GM23338 (cell line): ENCODE measurements at regions not wholly inside any gene's neighbourhood (a gene's known extent, or its start where the extent isn't known, plus 50 kb on each side); places are given as distances from the start of the nearest gene placed in this dataset.

Experiments used
- EZH2 ChIP-seq: fragments of 200-600 bp; sonication (generic); IDR thresholded peaks from one replicate; pipeline ENCODE4 v1.8.0; 2017; ENCODE audit warnings: antibody characterized with exemption, mild to moderate bottlenecking, low read depth; ENCODE audit not compliant: unreplicated experiment
- JUNB ChIP-seq: IDR thresholded peaks from one replicate; pipeline ENCODE4 v1.6.1; 2016; ENCODE audit warnings: antibody characterized with exemption; ENCODE audit not compliant: unreplicated experiment
- NANOG ChIP-seq: IDR thresholded peaks from 2 replicates; pipeline ENCODE4 v1.6.1; 2016; ENCODE audit warnings: antibody characterized with exemption, borderline replicate concordance
- POLR2AphosphoS5 ChIP-seq: IDR thresholded peaks from 2 replicates; pipeline ENCODE4 v1.6.1; 2016; ENCODE audit warnings: antibody characterized with exemption, low read depth
- ZNF114 ChIP-seq: fragments of 250-450 bp; sonication (Bioruptor Pico); IDR thresholded peaks from 2 replicates; pipeline ENCODE4 v1.5.0; 2020; ENCODE audit warnings: mild to moderate bottlenecking, moderate library complexity
- TF ChIP-seq, protein P1 (sequence below): fragments of 250-450 bp; sonication (Bioruptor Pico); IDR thresholded peaks from 2 replicates; pipeline ENCODE4 v1.5.0; 2020; ENCODE audit warnings: mild to moderate bottlenecking, moderate library complexity
- TF ChIP-seq, protein P2 (sequence below): IDR thresholded peaks from one replicate; pipeline ENCODE4 v1.6.1; 2018; ENCODE audit warnings: antibody characterized with exemption; ENCODE audit not compliant: unreplicated experiment
- TF ChIP-seq, protein P3 (sequence below), 2 experiments: fragments of 200-600 bp in 1 of 2; sonication (generic) in 1 of 2; conservative IDR thresholded peaks; 2 replicates each; pipeline versions ENCODE4 v1.5.1 to v1.6.1; 2016 to 2017; ENCODE audit warnings: antibody characterized with exemption in 2 of 2, low read depth in 2 of 2, mild to moderate bottlenecking in 2 of 2, moderate library complexity in 1 of 2

DNA sequence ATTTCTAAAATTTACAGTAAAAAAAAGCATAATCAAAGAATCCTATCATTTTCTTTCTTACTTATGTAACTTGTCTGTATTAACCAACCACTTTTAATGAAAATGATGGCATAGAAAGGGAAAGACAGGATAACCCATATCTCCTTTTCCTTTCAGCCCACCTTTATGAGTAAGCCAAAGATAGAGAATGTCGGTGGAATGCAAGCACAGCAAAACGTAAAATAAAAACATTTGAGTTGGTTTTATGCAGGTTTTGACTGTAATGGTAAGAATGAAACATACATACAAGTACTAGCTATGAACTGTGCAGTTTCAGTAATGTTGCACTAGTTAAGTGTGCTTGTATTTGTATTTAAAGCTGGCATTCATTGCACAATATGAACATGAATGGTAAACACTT is 360.3 kb downstream of the FOXG1 start (continued):
- TF ChIP-seq, protein P1, sequence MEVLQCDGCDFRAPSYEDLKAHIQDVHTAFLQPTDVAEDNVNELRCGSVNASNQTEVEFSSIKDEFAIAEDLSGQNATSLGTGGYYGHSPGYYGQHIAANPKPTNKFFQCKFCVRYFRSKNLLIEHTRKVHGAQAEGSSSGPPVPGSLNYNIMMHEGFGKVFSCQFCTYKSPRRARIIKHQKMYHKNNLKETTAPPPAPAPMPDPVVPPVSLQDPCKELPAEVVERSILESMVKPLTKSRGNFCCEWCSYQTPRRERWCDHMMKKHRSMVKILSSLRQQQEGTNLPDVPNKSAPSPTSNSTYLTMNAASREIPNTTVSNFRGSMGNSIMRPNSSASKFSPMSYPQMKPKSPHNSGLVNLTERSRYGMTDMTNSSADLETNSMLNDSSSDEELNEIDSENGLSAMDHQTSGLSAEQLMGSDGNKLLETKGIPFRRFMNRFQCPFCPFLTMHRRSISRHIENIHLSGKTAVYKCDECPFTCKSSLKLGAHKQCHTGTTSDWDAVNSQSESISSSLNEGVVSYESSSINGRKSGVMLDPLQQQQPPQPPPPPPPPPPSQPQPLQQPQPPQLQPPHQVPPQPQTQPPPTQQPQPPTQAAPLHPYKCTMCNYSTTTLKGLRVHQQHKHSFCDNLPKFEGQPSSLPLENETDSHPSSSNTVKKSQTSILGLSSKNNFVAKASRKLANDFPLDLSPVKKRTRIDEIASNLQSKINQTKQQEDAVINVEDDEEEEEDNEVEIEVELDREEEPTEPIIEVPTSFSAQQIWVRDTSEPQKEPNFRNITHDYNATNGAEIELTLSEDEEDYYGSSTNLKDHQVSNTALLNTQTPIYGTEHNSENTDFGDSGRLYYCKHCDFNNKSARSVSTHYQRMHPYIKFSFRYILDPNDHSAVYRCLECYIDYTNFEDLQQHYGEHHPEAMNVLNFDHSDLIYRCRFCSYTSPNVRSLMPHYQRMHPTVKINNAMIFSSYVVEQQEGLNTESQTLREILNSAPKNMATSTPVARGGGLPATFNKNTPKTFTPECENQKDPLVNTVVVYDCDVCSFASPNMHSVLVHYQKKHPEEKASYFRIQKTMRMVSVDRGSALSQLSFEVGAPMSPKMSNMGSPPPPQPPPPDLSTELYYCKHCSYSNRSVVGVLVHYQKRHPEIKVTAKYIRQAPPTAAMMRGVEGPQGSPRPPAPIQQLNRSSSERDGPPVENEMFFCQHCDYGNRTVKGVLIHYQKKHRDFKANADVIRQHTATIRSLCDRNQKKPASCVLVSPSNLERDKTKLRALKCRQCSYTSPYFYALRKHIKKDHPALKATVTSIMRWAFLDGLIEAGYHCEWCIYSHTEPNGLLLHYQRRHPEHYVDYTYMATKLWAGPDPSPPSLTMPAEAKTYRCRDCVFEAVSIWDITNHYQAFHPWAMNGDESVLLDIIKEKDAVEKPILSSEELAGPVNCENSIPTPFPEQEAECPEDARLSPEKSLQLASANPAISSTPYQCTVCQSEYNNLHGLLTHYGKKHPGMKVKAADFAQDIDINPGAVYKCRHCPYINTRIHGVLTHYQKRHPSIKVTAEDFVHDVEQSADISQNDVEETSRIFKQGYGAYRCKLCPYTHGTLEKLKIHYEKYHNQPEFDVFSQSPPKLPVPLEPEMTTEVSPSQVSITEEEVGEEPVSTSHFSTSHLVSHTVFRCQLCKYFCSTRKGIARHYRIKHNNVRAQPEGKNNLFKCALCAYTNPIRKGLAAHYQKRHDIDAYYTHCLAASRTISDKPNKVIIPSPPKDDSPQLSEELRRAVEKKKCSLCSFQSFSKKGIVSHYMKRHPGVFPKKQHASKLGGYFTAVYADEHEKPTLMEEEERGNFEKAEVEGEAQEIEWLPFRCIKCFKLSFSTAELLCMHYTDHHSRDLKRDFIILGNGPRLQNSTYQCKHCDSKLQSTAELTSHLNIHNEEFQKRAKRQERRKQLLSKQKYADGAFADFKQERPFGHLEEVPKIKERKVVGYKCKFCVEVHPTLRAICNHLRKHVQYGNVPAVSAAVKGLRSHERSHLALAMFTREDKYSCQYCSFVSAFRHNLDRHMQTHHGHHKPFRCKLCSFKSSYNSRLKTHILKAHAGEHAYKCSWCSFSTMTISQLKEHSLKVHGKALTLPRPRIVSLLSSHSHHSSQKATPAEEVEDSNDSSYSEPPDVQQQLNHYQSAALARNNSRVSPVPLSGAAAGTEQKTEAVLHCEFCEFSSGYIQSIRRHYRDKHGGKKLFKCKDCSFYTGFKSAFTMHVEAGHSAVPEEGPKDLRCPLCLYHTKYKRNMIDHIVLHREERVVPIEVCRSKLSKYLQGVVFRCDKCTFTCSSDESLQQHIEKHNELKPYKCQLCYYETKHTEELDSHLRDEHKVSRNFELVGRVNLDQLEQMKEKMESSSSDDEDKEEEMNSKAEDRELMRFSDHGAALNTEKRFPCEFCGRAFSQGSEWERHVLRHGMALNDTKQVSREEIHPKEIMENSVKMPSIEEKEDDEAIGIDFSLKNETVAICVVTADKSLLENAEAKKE (CRISPR knock-in tag), result no peak
- TF ChIP-seq EZH2, result no peak
- TF ChIP-seq ZNF114, result no peak
- TF ChIP-seq NANOG, result no peak
- TF ChIP-seq POLR2AphosphoS5, result no peak
- TF ChIP-seq JUNB, result no peak
- TF ChIP-seq, protein P2, sequence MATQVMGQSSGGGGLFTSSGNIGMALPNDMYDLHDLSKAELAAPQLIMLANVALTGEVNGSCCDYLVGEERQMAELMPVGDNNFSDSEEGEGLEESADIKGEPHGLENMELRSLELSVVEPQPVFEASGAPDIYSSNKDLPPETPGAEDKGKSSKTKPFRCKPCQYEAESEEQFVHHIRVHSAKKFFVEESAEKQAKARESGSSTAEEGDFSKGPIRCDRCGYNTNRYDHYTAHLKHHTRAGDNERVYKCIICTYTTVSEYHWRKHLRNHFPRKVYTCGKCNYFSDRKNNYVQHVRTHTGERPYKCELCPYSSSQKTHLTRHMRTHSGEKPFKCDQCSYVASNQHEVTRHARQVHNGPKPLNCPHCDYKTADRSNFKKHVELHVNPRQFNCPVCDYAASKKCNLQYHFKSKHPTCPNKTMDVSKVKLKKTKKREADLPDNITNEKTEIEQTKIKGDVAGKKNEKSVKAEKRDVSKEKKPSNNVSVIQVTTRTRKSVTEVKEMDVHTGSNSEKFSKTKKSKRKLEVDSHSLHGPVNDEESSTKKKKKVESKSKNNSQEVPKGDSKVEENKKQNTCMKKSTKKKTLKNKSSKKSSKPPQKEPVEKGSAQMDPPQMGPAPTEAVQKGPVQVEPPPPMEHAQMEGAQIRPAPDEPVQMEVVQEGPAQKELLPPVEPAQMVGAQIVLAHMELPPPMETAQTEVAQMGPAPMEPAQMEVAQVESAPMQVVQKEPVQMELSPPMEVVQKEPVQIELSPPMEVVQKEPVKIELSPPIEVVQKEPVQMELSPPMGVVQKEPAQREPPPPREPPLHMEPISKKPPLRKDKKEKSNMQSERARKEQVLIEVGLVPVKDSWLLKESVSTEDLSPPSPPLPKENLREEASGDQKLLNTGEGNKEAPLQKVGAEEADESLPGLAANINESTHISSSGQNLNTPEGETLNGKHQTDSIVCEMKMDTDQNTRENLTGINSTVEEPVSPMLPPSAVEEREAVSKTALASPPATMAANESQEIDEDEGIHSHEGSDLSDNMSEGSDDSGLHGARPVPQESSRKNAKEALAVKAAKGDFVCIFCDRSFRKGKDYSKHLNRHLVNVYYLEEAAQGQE, result no peak
- TF ChIP-seq, protein P3, sequence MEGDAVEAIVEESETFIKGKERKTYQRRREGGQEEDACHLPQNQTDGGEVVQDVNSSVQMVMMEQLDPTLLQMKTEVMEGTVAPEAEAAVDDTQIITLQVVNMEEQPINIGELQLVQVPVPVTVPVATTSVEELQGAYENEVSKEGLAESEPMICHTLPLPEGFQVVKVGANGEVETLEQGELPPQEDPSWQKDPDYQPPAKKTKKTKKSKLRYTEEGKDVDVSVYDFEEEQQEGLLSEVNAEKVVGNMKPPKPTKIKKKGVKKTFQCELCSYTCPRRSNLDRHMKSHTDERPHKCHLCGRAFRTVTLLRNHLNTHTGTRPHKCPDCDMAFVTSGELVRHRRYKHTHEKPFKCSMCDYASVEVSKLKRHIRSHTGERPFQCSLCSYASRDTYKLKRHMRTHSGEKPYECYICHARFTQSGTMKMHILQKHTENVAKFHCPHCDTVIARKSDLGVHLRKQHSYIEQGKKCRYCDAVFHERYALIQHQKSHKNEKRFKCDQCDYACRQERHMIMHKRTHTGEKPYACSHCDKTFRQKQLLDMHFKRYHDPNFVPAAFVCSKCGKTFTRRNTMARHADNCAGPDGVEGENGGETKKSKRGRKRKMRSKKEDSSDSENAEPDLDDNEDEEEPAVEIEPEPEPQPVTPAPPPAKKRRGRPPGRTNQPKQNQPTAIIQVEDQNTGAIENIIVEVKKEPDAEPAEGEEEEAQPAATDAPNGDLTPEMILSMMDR (conservative IDR thresholded peaks at IDR 0.05; ENCODE audit: low read depth in 2 of 2), result no peak
